ENCODE measurements at regions not wholly inside any gene's neighbourhood (a gene's known extent, or its start where the extent isn't known, plus 50 kb on each side); places are given as distances from the start of the nearest gene placed in this dataset.

- TF ChIP-seq ARID4B (CRISPR knock-in tag; IDR thresholded peaks at IDR 0.05), result no peak
Measured at GRCh38 chr12:61009192-61009591, 1251.0 kb upstream of the USP15 start (continued).

- in situ Hi-C loops (cut with MboI), result no loop called here
- TF ChIP-seq ZSCAN29 (IDR thresholded peaks at IDR 0.05), result no peak
- TF ChIP-seq MIER1 (IDR thresholded peaks at IDR 0.05; ENCODE audit: low read depth), result no peak
- no peak for TF ChIP-seq MEF2A (IDR thresholded peaks at IDR 0.05; ENCODE audit: control insufficient read depth, low read depth, low read length)
- TF ChIP-seq SIN3B (IDR thresholded peaks at IDR 0.05; ENCODE audit: low read depth), result no peak
- TF ChIP-seq FUS (optimal IDR thresholded peaks at IDR 0.05; ENCODE audit: low read depth, low read length), result no peak
- TF ChIP-seq RBFOX2 (IDR thresholded peaks at IDR 0.05; ENCODE audit: low read depth, low read length), result no peak
- no peak for TF ChIP-seq BHLHE40 (IDR thresholded peaks at IDR 0.05; ENCODE audit: low read length)
- no peak for TF ChIP-seq SMARCA5 (IDR thresholded peaks at IDR 0.05)
- TF ChIP-seq HMGXB4 (CRISPR knock-in tag; IDR thresholded peaks at IDR 0.05), result no peak
- TF ChIP-seq THAP12 (CRISPR knock-in tag; IDR thresholded peaks at IDR 0.05), result no peak
- no peak for TF ChIP-seq HNRNPL (IDR thresholded peaks at IDR 0.05; ENCODE audit: low read depth, low read length)
- TF ChIP-seq SRSF3 (IDR thresholded peaks at IDR 0.05; ENCODE audit: insufficient read depth, low read length), result no peak
- no peak for TF ChIP-seq DIDO1 (tag; IDR thresholded peaks at IDR 0.05; ENCODE audit: low read depth)
- H3K9me1 ChIP-seq (ENCODE audit: control insufficient read depth, insufficient read depth, low read length), result no peaks in the 10 kb centered on the region
- 0% methylated on average over 2 of the region's 2 CpGs for WGBS (ENCODE audit: insufficient coverage, low coverage, missing lambda C conversion rate)
- H3K36me3 ChIP-seq (ENCODE audit: control insufficient read depth, insufficient read depth, low read length), result no peaks in the 10 kb centered on the region
- no peak overlapping the region for H2AFZ ChIP-seq (ENCODE audit: low read depth, low read length)
- ChIA-PET POLR2A (no interaction called here), CTCF (ENCODE audit: low intra/inter-chr PET ratio) (no interaction called here)
- no peaks in the 10 kb centered on the region; the same call in 1 of the 2 replicates for H3K9me3 ChIP-seq (replicated peaks; ENCODE audit: control insufficient read depth, insufficient read depth, low read depth, low read length)
- FAIRE-seq, result no peak
- no peaks in the 10 kb centered on the region for H4K20me1 ChIP-seq (replicated peaks; ENCODE audit: control insufficient read depth, insufficient read depth, low read length)
- H3K4me2 ChIP-seq (ENCODE audit: insufficient read depth, low read length), result no peak overlapping the region
- intact Hi-C loops (cut with micrococcal nuclease), result no loop called here
- H3K79me2 ChIP-seq (ENCODE audit: control insufficient read depth, insufficient read depth, low read length), result no peaks in the 10 kb centered on the region
- ATAC-seq, result no peak
- H3K4me1 ChIP-seq (replicated peaks in 1 of 2; ENCODE audit: control insufficient read depth in 2 of 2, insufficient read depth in 2 of 2, low read length in 2 of 2), result no peaks in the 10 kb centered on the region
- DNase-seq (ENCODE audit: extremely low read depth in 1 of 4, low spot score in 3 of 4), result no peak
- H3K27ac ChIP-seq (ENCODE audit: extremely low read depth, low read depth, low read length), result no peak overlapping the region
- H3K9ac ChIP-seq (ENCODE audit: insufficient read depth in 1 of 2, low read depth in 2 of 2, low read length in 2 of 2), result no peak overlapping the region
- no peaks in the 10 kb centered on the region for H3K27me3 ChIP-seq (ENCODE audit: control insufficient read depth in 2 of 2, insufficient read depth in 2 of 2, low read length in 2 of 2)
- no TSS peak for BruUV-seq (replicated peaks)
- no peak overlapping the region for H3K4me3 ChIP-seq
Measured at GRCh38 chr12:61011767-61012423, 1248.3 kb upstream of the USP15 start.

All from K562 (cell line).